Mesothelial cell of epicardium (in vitro differentiated cells): ENCODE measurements at regions not wholly inside any gene's neighbourhood (a gene's known extent, or its start where the extent isn't known, plus 50 kb on each side); places are given as distances from the start of the nearest gene placed in this dataset.
A peak's percentile ranks its signal among the peaks of the same experiment; 100 is the strongest.
"Not testable (repeated sequence)": the region's sequence is repeated elsewhere in the genome, so short reads cannot be mapped to it uniquely, and the experiment has no call there.

ENCODE experiments used
- DNase-seq, 2 experiments: peaks; one replicate each; pipeline ENCODE4 v3.0.0; 2021; ENCODE audit warnings: low spot score in 2 of 2; ENCODE audit not compliant: unreplicated experiment in 2 of 2
- H3K27ac Mint-ChIP-seq: 2 replicates; pipeline ENCODE4 v1.8.0; 2021; ENCODE audit warnings: mixed read lengths
- H3K27me3 Mint-ChIP-seq: 2 replicates; pipeline ENCODE4 v1.8.0; 2021; ENCODE audit warnings: low read depth, mixed read lengths
- H3K36me3 Mint-ChIP-seq: 2 replicates; pipeline ENCODE4 v1.8.0; 2021; ENCODE audit warnings: mixed read lengths
- H3K4me1 Mint-ChIP-seq: 2 replicates; pipeline ENCODE4 v1.8.0; 2021; ENCODE audit warnings: mixed read lengths
- H3K4me3 Mint-ChIP-seq: 2 replicates; pipeline ENCODE4 v1.8.0; 2021; ENCODE audit warnings: mild to moderate bottlenecking, moderate library complexity, mixed read lengths
- H3K9me3 Mint-ChIP-seq: 2 replicates; pipeline ENCODE4 v1.8.0; 2021; ENCODE audit warnings: mixed read lengths
- TF ChIP-seq, protein P1 (sequence below): fragments of 200-600 bp; sonication (generic); IDR thresholded peaks from one replicate; pipeline ENCODE4 v1.5.0; 2021; ENCODE audit warnings: antibody characterized with exemption; ENCODE audit not compliant: unreplicated experiment

DNA sequence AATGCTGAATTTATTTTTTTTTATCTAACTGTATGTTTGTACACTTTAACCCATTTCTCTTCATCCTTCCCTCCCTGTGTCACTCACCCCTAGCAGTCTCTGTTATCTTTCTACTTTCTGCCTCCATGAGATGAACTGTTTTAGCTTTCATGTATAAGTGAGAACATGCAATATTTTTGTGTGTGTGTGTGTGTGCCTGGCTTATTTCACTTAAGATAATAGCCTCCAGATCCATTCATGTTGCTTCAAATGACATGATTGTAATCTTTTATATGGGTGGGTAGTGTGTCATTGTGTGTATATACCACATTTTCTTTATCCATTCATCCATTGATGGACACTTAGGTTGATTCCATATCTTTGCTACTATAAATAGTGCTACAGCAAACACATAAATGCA lies 1023.9 kb downstream of the TLE1 start:
- Mint-ChIP-seq H3K27me3 (no peaks in the 10 kb centered on the region), H3K4me3 (no peak overlapping the region), H3K27ac (no peak overlapping the region), H3K9me3 (peaks cover 25% of the 10 kb centered on the region), H3K36me3 (peaks cover 4% of the 10 kb centered on the region), H3K4me1 (peaks cover 2% of the 10 kb centered on the region)
- DNase-seq, result no peak
- TF ChIP-seq, protein P1, sequence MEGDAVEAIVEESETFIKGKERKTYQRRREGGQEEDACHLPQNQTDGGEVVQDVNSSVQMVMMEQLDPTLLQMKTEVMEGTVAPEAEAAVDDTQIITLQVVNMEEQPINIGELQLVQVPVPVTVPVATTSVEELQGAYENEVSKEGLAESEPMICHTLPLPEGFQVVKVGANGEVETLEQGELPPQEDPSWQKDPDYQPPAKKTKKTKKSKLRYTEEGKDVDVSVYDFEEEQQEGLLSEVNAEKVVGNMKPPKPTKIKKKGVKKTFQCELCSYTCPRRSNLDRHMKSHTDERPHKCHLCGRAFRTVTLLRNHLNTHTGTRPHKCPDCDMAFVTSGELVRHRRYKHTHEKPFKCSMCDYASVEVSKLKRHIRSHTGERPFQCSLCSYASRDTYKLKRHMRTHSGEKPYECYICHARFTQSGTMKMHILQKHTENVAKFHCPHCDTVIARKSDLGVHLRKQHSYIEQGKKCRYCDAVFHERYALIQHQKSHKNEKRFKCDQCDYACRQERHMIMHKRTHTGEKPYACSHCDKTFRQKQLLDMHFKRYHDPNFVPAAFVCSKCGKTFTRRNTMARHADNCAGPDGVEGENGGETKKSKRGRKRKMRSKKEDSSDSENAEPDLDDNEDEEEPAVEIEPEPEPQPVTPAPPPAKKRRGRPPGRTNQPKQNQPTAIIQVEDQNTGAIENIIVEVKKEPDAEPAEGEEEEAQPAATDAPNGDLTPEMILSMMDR, result no peak

DNA sequence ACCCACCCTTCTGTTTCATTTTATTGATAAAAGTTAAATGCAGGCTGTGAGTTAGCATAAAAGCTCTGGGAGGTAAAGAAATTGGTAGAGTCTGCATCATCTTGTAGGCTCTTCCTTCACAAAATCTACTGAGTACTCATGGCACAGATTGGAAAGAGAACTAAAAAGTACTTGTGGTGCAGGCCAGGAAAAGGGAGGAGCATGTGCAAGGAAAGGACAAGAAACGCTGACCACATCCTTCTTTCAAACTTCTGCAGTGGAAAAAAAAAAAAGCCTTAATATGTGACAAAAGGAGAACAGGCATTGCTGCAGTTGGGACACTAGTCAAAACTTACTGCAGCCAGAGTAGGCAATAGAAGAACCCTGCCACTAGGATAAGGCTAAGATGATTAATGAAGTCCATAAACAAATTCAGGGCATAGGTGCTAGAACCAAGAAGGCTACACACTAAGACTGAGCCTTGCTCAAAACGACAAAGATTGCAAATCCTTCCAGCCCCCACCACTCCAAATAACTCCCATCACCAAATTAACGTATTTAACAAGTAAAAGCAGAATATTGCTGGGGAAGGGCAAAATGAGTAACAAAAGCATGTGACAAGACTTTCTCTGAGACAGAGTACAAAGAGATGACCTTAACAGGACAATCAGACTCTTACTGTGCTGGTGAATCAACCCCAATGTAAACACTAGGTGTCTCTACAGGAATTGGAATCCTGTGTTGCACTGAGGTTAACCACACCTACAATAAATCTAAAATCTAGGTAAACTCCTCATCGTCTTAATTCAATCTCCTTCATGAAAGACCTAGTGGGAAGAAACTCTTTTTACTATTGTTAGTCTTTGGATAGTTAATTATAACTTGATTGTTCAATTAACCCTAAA lies 1024.8 kb downstream of the TLE1 start:
- TF ChIP-seq, protein P1, result no peak
- no peaks in the 10 kb centered on the region for H3K27me3 Mint-ChIP-seq
- H3K36me3 Mint-ChIP-seq, result peaks cover 4% of the 10 kb centered on the region
- peaks cover 2% of the 10 kb centered on the region for H3K4me1 Mint-ChIP-seq
- no peak for DNase-seq
- peaks cover 22% of the 10 kb centered on the region for H3K9me3 Mint-ChIP-seq
- no peak overlapping the region for H3K27ac Mint-ChIP-seq
- H3K4me3 Mint-ChIP-seq, result no peak overlapping the region

DNA sequence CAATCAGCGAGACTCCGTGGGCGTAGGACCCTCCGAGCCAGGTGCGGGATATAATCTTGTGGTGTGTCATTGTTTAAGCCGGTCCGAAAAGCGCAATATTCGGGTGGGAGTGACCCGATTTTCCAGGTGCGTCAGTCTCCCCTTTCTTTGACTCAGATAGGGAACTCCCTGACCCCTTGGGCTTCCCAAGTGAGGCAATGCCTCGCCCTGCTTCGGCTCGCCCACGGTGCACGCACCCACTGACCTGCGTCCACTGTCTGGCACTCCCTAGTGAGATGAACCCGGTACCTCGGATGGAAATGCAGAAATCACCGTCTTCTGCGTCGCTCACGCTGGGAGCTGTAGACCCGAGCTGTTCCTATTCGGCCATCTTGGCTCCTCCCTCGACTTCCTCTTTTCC lies 1029.6 kb downstream of the TLE1 start:
- not testable (repeated sequence) for H3K4me1 Mint-ChIP-seq, H3K36me3 Mint-ChIP-seq, H3K27me3 Mint-ChIP-seq, H3K27ac Mint-ChIP-seq, H3K4me3 Mint-ChIP-seq, DNase-seq
- peaks cover 25% of the 10 kb centered on the region for H3K9me3 Mint-ChIP-seq

DNA sequence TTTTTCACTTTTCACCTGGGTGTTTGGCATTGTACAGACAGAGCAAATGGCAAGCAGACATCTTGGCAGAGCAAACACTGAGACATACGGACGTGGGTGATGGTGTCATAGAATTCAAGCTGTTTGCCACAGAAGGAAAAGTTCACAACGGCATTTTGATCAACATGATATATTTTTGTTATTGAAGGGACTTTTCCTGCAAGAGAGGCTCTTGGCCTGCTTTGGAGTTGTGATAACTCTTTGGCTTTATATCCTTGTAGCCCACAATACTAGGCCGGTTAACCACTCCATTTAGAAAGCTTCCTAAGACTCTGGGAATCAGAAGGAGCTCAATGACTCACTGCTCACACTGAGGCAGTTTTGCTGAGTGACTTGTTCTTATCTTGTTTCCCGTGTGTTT lies 1038.3 kb downstream of the TLE1 start:
- H3K9me3 Mint-ChIP-seq, result peaks cover 3% of the 10 kb centered on the region
- no peaks in the 10 kb centered on the region for H3K27me3 Mint-ChIP-seq
- H3K36me3 Mint-ChIP-seq, result peaks cover 1% of the 10 kb centered on the region
- no peak for DNase-seq
- TF ChIP-seq, protein P1, result no peak
- H3K27ac Mint-ChIP-seq, result no peak overlapping the region
- peaks cover 17% of the 10 kb centered on the region for H3K4me1 Mint-ChIP-seq
- H3K4me3 Mint-ChIP-seq, result no peak overlapping the region

DNA sequence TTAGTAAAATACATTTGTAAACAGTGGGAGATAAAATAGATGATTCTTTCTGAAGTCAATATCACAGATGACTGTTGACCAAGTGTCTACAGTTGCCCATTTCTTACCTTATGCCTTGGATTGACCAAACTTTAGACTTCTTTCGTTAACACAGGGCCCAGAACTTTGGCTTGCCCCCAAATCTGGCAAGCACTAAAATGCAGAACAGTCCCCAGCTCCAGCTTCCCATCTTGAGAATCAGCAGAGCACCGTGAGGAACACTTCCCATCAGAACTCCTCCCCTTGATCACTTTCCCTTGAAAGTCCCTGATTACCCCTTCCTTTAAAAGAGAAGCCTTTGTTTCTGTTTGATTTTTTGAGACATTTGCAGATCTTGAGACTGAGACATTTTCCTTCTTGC lies 1039.9 kb downstream of the TLE1 start:
- Mint-ChIP-seq H3K9me3 (peaks cover 2% of the 10 kb centered on the region), H3K4me1 (peaks cover 17% of the 10 kb centered on the region), H3K27me3 (no peaks in the 10 kb centered on the region), H3K4me3 (no peak overlapping the region), H3K27ac (peak overlapping the region; percentile 81), H3K36me3 (no peaks in the 10 kb centered on the region)
- TF ChIP-seq, protein P1, result no peak
- DNase-seq, result no peak

DNA sequence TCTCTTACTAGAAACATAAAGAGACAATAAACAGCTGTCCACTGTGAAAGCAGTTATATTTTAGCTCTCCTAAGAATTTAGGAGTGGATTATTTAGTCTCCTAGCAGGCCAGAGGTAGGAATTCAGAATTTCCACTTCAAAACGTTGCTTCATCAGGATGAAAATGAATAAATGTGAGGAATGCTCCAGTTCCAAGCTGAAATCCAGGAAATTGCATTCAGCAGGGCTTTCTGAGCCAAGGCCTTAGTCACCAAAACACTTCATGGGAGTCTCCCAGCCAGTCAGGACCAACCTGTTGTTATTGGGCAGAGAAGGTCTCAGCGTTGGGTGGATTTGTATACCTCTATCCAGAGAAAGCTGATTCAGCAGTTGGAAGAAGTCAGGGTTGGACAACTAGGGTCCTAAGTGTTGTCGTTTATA lies 1040.3 kb downstream of the TLE1 start:
- no peaks in the 10 kb centered on the region for H3K36me3 Mint-ChIP-seq
- TF ChIP-seq, protein P1, result no peak
- peak overlapping the region; percentile 81 for H3K27ac Mint-ChIP-seq
- no peaks in the 10 kb centered on the region for H3K27me3 Mint-ChIP-seq
- DNase-seq, result no peak
- H3K9me3 Mint-ChIP-seq, result peaks cover 4% of the 10 kb centered on the region
- H3K4me1 Mint-ChIP-seq, result peaks cover 17% of the 10 kb centered on the region
- no peak overlapping the region for H3K4me3 Mint-ChIP-seq
